Cardiac septum (tissue), 1 donor: ENCODE measurements at regions not wholly inside any gene's neighbourhood (a gene's known extent, or its start where the extent isn't known, plus 50 kb on each side); places are given as distances from the start of the nearest gene placed in this dataset.
"Not testable (repeated sequence)": the region's sequence is repeated elsewhere in the genome, so short reads cannot be mapped to it uniquely, and the experiment has no call there.

Experiments
- DNase-seq: peaks from one replicate; pipeline ENCODE4 v3.0.0-alpha.2; 2020; ENCODE audit warnings: low spot score
- intact Hi-C: fragments of 100-400 bp; cut with DNase I; formaldehyde crosslinking; loops from one replicate; pipeline ENCODE4 v1.14.0; 2022
- donor health status: DM: no; HTN: no; CAD: no.

GRCh38 chr12:89234324-89235114 is 117.8 kb downstream of the DUSP6 start:
- intact Hi-C loops = loop anchor here (5.0 kb wide), 1 partner anchor 118 kb away; the partner anchor contains the start of gene DUSP6
- DNase-seq = no peak

- no peak for DNase-seq
- intact Hi-C loops = no loop called here
Measured at GRCh38 chr12:89231686-89232085, 120.6 kb downstream of the DUSP6 start.

GRCh38 chr12:89230376-89231315 is 121.7 kb downstream of the DUSP6 start:
- DNase-seq = no peak
- intact Hi-C loops = no loop called here

GRCh38 chr12:89228491-89228890 is 123.8 kb downstream of the DUSP6 start:
- DNase-seq = no peak
- intact Hi-C loops = no loop called here

GRCh38 chr12:89227774-89228173 is 124.5 kb downstream of the DUSP6 start:
- no peak for DNase-seq
- intact Hi-C loops = no loop called here

- intact Hi-C loops = no loop called here
- DNase-seq = no peak
Measured at GRCh38 chr12:89225808-89226411, 126.4 kb downstream of the DUSP6 start.

- intact Hi-C loops = no loop called here
- no peak for DNase-seq
Measured at GRCh38 chr12:89225401-89225800, 126.9 kb downstream of the DUSP6 start.

GRCh38 chr12:89222580-89222979 is 129.7 kb downstream of the DUSP6 start:
- intact Hi-C loops, DNase-seq: not testable (repeated sequence)

- DNase-seq = no peak
- intact Hi-C loops = no loop called here
Measured at GRCh38 chr12:89217472-89217871, 134.8 kb downstream of the DUSP6 start.

- intact Hi-C loops = no loop called here
- DNase-seq = no peak
Measured at GRCh38 chr12:89216211-89216952, 135.9 kb downstream of the DUSP6 start.

GRCh38 chr12:89215196-89215595 is 137.1 kb downstream of the DUSP6 start:
- intact Hi-C loops = no loop called here
- no peak for DNase-seq

- DNase-seq = no peak
- intact Hi-C loops = loop anchor here (2.0 to 5.0 kb wide), 2 partner anchors 79 to 139 kb away; partner anchors contain the start of gene DUSP6
Measured at GRCh38 chr12:89213747-89214146, 138.6 kb downstream of the DUSP6 start.

- DNase-seq = no peak
- intact Hi-C loops = loop anchor here (2.0 to 5.0 kb wide), 2 partner anchors 78 to 139 kb away; partner anchors contain the start of gene DUSP6
Measured at GRCh38 chr12:89213139-89213538, 139.2 kb downstream of the DUSP6 start.

- intact Hi-C loops = loop anchor here (2.0 to 5.0 kb wide), 2 partner anchors 78 to 140 kb away; partner anchors contain the start of gene DUSP6
- no peak for DNase-seq
Measured at GRCh38 chr12:89212339-89212771, 139.9 kb downstream of the DUSP6 start.

- DNase-seq = no peak
- intact Hi-C loops = loop anchor here (5.0 kb wide), 1 partner anchor 141 kb away; the partner anchor contains the start of gene DUSP6
Measured at GRCh38 chr12:89211456-89211855, 140.8 kb downstream of the DUSP6 start.

GRCh38 chr12:89210277-89210676 is 142.0 kb downstream of the DUSP6 start:
- intact Hi-C loops = loop anchor here (5.0 kb wide), 1 partner anchor 142 kb away; the partner anchor contains the start of gene DUSP6
- no peak for DNase-seq

- no peak for DNase-seq
- intact Hi-C loops = no loop called here
Measured at GRCh38 chr12:89208661-89209096, 143.6 kb downstream of the DUSP6 start.

GRCh38 chr12:89206390-89206789 is 145.9 kb downstream of the DUSP6 start:
- no peak for DNase-seq
- intact Hi-C loops = no loop called here

GRCh38 chr12:89205517-89205916 is 146.8 kb downstream of the DUSP6 start:
- DNase-seq = no peak
- intact Hi-C loops = no loop called here
